ENCODE measurements at regions not wholly inside any gene's neighbourhood (a gene's known extent, or its start where the extent isn't known, plus 50 kb on each side); places are given as distances from the start of the nearest gene placed in this dataset.

- TF ChIP-seq, protein P1, sequence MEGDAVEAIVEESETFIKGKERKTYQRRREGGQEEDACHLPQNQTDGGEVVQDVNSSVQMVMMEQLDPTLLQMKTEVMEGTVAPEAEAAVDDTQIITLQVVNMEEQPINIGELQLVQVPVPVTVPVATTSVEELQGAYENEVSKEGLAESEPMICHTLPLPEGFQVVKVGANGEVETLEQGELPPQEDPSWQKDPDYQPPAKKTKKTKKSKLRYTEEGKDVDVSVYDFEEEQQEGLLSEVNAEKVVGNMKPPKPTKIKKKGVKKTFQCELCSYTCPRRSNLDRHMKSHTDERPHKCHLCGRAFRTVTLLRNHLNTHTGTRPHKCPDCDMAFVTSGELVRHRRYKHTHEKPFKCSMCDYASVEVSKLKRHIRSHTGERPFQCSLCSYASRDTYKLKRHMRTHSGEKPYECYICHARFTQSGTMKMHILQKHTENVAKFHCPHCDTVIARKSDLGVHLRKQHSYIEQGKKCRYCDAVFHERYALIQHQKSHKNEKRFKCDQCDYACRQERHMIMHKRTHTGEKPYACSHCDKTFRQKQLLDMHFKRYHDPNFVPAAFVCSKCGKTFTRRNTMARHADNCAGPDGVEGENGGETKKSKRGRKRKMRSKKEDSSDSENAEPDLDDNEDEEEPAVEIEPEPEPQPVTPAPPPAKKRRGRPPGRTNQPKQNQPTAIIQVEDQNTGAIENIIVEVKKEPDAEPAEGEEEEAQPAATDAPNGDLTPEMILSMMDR (IDR thresholded peaks at IDR 0.05) = no peak
- no peak for TF ChIP-seq EZH2 (IDR thresholded peaks at IDR 0.05; ENCODE audit: borderline replicate concordance, insufficient read depth, low read depth, low read length, poor library complexity, severe bottlenecking)
These were observed 290.8 kb downstream of the YTHDC2 start for GRCh38 chr5:113804264-113804663.

Measured in B cell (primary cell).